ENCODE measurements at regions not wholly inside any gene's neighbourhood (a gene's known extent, or its start where the extent isn't known, plus 50 kb on each side); places are given as distances from the start of the nearest gene placed in this dataset.

DNA sequence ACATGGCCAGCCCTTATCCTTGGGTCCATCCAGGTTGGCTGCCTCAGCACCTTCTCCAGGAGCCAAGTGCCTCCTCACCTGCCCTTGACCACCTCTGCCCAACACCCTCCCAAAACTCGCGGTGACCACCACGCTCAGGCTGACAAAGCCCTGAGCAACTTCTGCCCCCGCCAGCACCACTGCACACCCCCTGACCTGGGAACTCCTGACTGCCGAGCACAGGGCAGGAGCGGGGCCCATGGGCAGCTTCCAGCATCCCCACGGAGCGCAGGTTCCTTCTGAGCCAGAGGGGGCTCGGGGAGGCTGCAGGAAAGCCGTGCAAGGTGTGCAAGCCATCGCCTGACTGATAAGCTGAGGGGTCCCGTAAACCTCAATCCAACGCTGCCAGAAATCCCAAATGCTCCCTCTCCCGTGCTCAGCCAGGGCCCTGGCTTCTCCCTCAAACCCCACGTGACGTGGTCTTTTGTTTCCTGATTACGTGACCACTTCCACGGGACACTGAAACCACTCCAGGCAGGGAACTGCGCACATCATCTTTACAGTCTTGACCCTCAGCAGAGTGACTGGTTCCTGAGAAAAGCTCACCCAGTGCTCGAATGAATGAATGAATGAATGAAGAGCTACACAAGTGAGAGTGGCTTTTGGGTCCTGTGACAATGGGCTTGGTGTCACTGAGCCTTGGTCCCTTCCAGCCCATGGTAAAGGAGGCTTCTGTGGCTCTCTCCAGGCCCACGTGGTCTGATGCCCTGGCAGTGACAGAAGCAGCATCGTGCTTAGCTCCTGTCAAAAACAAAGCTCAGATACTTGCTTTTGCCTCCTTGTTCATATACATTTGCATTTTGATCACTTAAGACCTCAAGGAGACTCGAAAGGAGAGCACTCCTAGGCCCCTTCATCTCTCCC is 249.8 kb upstream of the PPP2R2D start:
- DNase-seq (ENCODE audit: low spot score), result no peak
- Mint-ChIP-seq H3K4me3 (no peak overlapping the region), H3K9me3 (no peaks in the 10 kb centered on the region), H3K36me3 (ENCODE audit: low read depth) (no peaks in the 10 kb centered on the region), H3K27me3 (ENCODE audit: insufficient read depth) (peaks cover 2% of the 10 kb centered on the region), H3K27ac (no peak overlapping the region), H3K4me1 (ENCODE audit: low read depth) (no peaks in the 10 kb centered on the region)
- intact Hi-C loops (cut with micrococcal nuclease), result no loop called here

DNA sequence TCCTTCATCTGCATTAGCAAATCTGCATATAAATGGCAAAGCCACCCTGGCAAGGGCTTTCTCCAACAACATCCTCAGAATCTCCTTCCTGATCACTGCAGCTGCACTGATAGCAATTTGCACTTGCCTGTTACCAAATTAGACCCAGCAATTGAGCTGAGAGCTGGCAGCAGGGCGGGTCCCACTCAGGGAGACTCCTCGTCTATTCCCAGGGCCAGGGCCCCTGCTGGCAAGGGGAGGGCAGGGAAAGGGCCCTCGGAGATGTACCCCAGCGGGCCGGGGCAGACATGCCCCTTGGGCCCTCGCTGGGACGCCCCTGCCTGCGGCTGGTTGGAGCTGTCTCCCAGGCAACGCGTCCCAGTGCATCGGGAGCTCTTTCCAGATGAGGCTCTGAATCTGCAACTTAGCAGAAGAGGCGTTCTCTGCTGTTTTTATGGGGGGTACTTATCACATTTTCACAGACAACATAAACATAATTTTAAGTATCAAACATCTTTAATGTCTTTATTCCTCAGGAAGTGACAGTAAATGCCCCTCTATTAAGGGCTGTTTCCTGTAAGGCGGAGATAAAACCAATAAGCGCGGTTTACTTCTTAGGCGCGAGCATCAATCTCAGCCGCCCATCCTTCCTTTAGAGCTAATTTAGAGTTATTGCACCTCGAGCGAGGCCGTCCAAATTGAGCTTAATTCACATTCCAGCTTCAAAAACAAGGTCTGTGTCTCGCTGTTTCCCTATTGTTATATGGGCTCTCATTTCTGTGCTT is 249.0 kb upstream of the PPP2R2D start:
- no peak for DNase-seq (ENCODE audit: low spot score)
- H3K27me3 Mint-ChIP-seq (ENCODE audit: insufficient read depth), result peaks cover 2% of the 10 kb centered on the region
- no peak overlapping the region for H3K4me3 Mint-ChIP-seq
- no peak overlapping the region for H3K27ac Mint-ChIP-seq
- H3K36me3 Mint-ChIP-seq (ENCODE audit: low read depth), result no peaks in the 10 kb centered on the region
- H3K9me3 Mint-ChIP-seq, result no peaks in the 10 kb centered on the region
- no peaks in the 10 kb centered on the region for H3K4me1 Mint-ChIP-seq (ENCODE audit: low read depth)
- intact Hi-C loops (cut with micrococcal nuclease), result no loop called here

DNA sequence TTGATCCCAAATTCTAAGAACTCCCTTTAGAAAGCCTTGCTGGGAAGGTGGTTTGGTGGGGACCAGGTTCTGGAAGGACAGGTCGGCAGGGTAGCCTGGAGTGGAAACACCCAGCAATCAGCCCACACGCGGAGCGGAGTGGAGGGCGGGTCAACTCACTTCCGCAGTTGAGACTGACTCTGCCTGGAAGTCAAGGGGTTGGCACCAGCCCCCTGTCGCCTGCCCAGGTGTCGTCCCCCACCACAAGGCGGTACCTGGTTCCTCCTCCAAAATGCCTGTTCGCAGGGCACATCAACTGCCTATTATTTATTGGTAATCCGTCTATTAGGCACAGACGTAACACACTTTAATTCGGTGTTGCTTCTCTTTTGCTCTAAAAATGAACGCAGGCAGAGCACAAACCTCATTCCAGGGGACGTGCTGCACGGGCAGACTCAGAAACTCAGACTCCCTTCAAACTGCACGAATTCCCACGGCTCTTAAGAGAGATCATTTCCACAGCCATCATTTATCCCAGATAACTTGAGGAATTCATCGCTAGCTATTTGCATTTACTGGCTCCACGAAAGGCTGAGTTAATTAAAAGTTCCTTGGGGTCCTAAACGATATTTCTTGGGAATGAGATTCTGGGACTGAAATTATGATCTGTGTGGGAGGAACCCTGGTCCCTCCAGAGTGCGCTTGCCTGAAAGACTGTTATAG is 248.2 kb upstream of the PPP2R2D start:
- intact Hi-C loops (cut with micrococcal nuclease), result no loop called here
- Mint-ChIP-seq H3K27ac (no peak overlapping the region), H3K4me3 (no peak overlapping the region), H3K9me3 (no peaks in the 10 kb centered on the region), H3K36me3 (ENCODE audit: low read depth) (no peaks in the 10 kb centered on the region), H3K27me3 (ENCODE audit: insufficient read depth) (peaks cover under 1% of the 10 kb centered on the region), H3K4me1 (ENCODE audit: low read depth) (no peaks in the 10 kb centered on the region)
- DNase-seq (ENCODE audit: low spot score), result no peak

DNA sequence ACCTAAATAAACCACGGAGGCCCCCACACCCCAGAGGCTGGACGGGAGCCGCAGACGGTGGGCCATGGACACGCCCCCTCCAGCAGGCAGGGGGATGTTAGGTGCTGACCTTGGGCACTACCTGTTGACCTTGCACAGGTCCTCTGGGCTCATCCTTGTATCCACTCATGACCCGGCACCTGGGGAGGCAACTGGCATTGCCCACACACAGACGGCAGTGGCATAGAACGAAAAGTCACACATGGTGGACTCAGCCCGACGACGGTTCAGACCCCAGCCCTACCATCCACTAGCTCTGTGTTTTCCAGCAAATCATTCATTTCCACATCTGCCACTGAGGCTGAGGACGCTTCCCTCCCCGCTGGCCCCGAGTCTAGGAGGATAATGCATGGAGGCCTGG is 247.7 kb upstream of the PPP2R2D start:
- no peak for DNase-seq (ENCODE audit: low spot score)
- no peaks in the 10 kb centered on the region for H3K27me3 Mint-ChIP-seq (ENCODE audit: insufficient read depth)
- H3K4me1 Mint-ChIP-seq (ENCODE audit: low read depth), result no peaks in the 10 kb centered on the region
- no peaks in the 10 kb centered on the region for H3K9me3 Mint-ChIP-seq
- intact Hi-C loops (cut with micrococcal nuclease), result no loop called here
- no peaks in the 10 kb centered on the region for H3K36me3 Mint-ChIP-seq (ENCODE audit: low read depth)
- no peak overlapping the region for H3K27ac Mint-ChIP-seq
- no peak overlapping the region for H3K4me3 Mint-ChIP-seq

DNA sequence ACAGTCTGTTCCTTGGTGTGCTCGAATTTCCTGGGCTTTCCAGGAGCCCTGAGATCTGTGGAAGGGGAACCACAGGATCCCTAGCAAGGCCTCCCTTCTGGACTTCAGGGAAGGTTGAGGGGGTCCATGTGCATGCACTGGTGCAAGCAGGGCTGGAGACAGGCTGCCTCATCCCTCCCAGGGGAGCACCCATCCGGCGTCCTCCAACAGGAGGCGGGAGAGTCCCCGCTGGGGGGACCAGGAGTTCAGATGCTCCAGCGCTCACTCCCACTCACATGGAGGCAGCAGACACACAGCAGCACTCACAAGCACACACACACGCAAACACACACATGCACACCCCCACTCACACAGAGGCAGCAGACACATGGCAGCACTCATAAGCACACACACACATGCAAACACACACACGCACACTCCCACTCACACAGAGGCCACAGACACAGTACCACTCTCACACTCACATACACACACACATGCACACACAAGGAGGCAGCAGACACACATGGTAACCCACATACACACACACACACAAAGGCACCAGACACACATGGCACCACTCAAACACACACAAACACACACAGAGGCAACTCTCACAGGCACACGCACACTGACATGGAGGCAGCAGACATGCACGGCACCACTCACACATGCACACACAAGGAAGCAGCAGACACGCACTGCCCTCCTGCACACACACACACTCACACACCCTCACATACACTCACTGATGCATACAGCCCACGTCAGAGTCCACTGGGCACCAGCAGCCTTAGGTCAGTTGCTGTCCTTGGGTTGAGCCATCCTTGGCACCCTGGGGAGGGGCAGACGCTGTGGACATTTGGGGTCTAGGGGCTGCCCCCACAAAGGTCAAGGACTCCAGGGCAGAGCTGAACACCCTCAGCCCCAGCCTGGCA is 247.0 kb upstream of the PPP2R2D start:
- no peak overlapping the region for H3K27ac Mint-ChIP-seq

DNA sequence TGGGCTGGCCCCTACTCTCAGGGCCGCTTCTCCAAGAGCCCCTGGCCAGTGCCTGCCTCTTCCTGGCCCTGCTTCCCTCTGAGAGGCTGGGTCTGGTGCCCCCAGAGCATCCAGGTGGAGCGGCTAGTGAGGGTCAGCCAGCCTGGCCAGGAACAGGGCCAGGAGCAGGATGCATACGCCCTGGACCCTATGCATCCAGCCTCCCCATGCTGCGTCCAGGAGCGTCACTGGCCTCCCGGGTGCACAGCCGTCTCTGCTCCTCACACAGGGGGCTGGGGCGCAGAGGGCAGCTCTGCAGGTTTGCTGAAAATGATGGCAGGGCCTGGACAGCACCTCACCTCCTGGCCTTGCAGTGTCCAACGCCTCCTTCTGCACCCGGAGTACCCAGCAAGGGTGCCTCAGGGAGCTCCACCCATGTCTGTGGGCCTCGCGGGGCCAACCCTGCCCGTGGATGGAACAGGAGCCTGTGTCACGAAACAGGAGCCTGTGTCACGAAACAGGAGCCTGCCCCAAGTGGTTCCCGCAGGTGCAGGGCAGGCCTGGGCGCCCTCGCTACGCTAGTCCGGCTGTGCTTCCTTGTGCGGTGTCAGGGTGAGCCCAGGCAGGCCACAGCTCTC is 246.2 kb upstream of the PPP2R2D start:
- no peak for DNase-seq (ENCODE audit: low spot score)
- no peak overlapping the region for H3K4me3 Mint-ChIP-seq
- H3K27me3 Mint-ChIP-seq (ENCODE audit: insufficient read depth), result no peaks in the 10 kb centered on the region
- no peaks in the 10 kb centered on the region for H3K4me1 Mint-ChIP-seq (ENCODE audit: low read depth)
- intact Hi-C loops (cut with micrococcal nuclease), result no loop called here
- no peak overlapping the region for H3K27ac Mint-ChIP-seq
- no peaks in the 10 kb centered on the region for H3K36me3 Mint-ChIP-seq (ENCODE audit: low read depth)
- no peaks in the 10 kb centered on the region for H3K9me3 Mint-ChIP-seq

More for the DNA sequence above, 247.0 kb upstream of the PPP2R2D start:
- H3K36me3 Mint-ChIP-seq (ENCODE audit: low read depth), result no peaks in the 10 kb centered on the region
- H3K9me3 Mint-ChIP-seq, result no peaks in the 10 kb centered on the region
- no peak overlapping the region for H3K4me3 Mint-ChIP-seq
- no peaks in the 10 kb centered on the region for H3K4me1 Mint-ChIP-seq (ENCODE audit: low read depth)
- intact Hi-C loops (cut with micrococcal nuclease), result no loop called here
- no peaks in the 10 kb centered on the region for H3K27me3 Mint-ChIP-seq (ENCODE audit: insufficient read depth)
- no peak for DNase-seq (ENCODE audit: low spot score)

GRCh38 chr10:131655101-131655849 is 245.5 kb upstream of the PPP2R2D start:
- H3K27me3 Mint-ChIP-seq (ENCODE audit: insufficient read depth), result no peaks in the 10 kb centered on the region
- H3K9me3 Mint-ChIP-seq, result no peaks in the 10 kb centered on the region
- no peak overlapping the region for H3K27ac Mint-ChIP-seq
- intact Hi-C loops (cut with micrococcal nuclease), result no loop called here
- no peaks in the 10 kb centered on the region for H3K36me3 Mint-ChIP-seq (ENCODE audit: low read depth)
- H3K4me3 Mint-ChIP-seq, result no peak overlapping the region
- H3K4me1 Mint-ChIP-seq (ENCODE audit: low read depth), result no peaks in the 10 kb centered on the region
- DNase-seq (ENCODE audit: low spot score), result no peak

GRCh38 chr10:131656009-131656408 is 244.8 kb upstream of the PPP2R2D start:
- no peaks in the 10 kb centered on the region for H3K27me3 Mint-ChIP-seq (ENCODE audit: insufficient read depth)
- H3K4me3 Mint-ChIP-seq, result no peak overlapping the region
- no peaks in the 10 kb centered on the region for H3K4me1 Mint-ChIP-seq (ENCODE audit: low read depth)
- intact Hi-C loops (cut with micrococcal nuclease), result no loop called here
- no peak for DNase-seq (ENCODE audit: low spot score)
- no peaks in the 10 kb centered on the region for H3K36me3 Mint-ChIP-seq (ENCODE audit: low read depth)
- H3K9me3 Mint-ChIP-seq, result no peaks in the 10 kb centered on the region
- no peak overlapping the region for H3K27ac Mint-ChIP-seq

DNA sequence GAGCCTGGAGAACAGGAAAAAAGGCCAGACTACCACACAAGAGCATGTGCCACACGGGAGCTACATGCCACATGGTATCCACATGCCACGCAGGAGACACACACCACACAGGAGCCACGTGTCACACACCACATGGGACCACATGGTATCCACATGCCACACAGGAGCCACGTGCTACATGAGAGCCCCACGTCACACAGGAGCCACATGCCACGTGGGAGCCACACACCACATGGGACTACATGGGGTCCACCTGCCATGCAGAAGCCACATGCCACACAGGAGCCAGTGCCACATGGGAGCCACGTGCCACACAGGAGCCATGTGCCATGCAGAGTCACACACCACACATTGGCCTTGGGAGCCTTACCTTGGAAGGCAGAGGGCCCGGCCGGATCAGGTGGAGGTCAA is 244.4 kb upstream of the PPP2R2D start:
- Mint-ChIP-seq H3K36me3 (ENCODE audit: low read depth) (no peaks in the 10 kb centered on the region), H3K4me3 (no peak overlapping the region), H3K4me1 (ENCODE audit: low read depth) (no peaks in the 10 kb centered on the region), H3K27me3 (ENCODE audit: insufficient read depth) (no peaks in the 10 kb centered on the region), H3K27ac (no peak overlapping the region), H3K9me3 (no peaks in the 10 kb centered on the region)
- no peak for DNase-seq (ENCODE audit: low spot score)
- intact Hi-C loops (cut with micrococcal nuclease), result no loop called here

DNA sequence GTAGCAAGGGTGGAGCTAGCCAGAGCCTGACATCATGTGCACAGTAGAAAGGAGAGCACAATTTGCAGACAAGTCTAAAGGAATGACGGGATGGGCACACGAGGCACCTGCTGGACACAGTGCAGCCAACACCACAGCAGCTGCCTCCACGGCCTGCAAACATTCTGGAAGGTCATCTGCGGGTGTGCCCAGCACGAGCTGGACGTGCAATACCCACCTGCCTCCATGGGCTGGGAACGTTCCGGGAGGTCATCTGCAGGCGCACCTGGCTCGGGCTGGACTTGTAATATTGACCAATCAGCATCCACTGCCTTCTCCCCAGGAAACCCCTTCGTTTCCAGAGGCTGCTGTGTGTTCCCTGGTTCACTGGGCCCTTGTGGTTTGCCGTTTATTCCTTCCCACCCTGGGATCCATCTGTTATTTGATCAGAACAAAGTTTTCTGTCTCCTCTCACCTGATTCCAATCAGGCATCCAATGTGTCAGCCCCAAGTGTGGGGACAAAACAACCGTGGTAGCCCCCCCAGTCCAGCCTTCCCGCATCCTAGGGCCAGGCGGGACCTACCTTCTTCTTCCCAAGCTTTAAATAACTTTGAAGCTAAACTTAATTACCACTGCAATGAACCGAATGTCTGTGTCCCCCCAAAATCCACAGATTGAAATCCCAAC is 243.4 kb upstream of the PPP2R2D start:
- DNase-seq (ENCODE audit: low spot score), result no peak
- Mint-ChIP-seq H3K9me3 (no peaks in the 10 kb centered on the region), H3K4me3 (no peak overlapping the region), H3K36me3 (ENCODE audit: low read depth) (no peaks in the 10 kb centered on the region), H3K4me1 (ENCODE audit: low read depth) (no peaks in the 10 kb centered on the region), H3K27ac (no peak overlapping the region), H3K27me3 (ENCODE audit: insufficient read depth) (no peaks in the 10 kb centered on the region)
- intact Hi-C loops (cut with micrococcal nuclease), result no loop called here

- Mint-ChIP-seq H3K9me3 (no peaks in the 10 kb centered on the region), H3K27ac (no peak overlapping the region), H3K4me1 (ENCODE audit: low read depth) (no peaks in the 10 kb centered on the region), H3K27me3 (ENCODE audit: insufficient read depth) (no peaks in the 10 kb centered on the region), H3K4me3 (no peak overlapping the region), H3K36me3 (ENCODE audit: low read depth) (no peaks in the 10 kb centered on the region)
- intact Hi-C loops (cut with micrococcal nuclease), result no loop called here
- no peak for DNase-seq (ENCODE audit: low spot score)
These were observed 242.8 kb upstream of the PPP2R2D start for GRCh38 chr10:131657985-131658330.
